GM23338 (cell line): ENCODE measurements at regions not wholly inside any gene's neighbourhood (a gene's known extent, or its start where the extent isn't known, plus 50 kb on each side); places are given as distances from the start of the nearest gene placed in this dataset.

Experiments used
- ATAC-seq: fragments of 200-7000 bp; cut with Tn5 transposase; 3 replicates; pipeline ENCODE4 v1.9.1; 2020
- DNase-seq: peaks from one replicate; pipeline ENCODE4 v3.0.0-alpha.2; 2015; ENCODE audit warnings: low spot score
- H2AFZ ChIP-seq: fragments of 200-600 bp; sonication (generic); 2 replicates; pipeline ENCODE4 v1.8.0; 2016; ENCODE audit warnings: antibody characterized with exemption, mild to moderate bottlenecking, moderate library complexity
- H3F3A ChIP-seq: fragments of 200-600 bp; sonication (generic); replicated peaks from 2 replicates; pipeline ENCODE4 v1.8.0; 2017; ENCODE audit warnings: antibody characterized with exemption, mixed run types, low read depth
- H3K27ac ChIP-seq: fragments of 200-600 bp; sonication (generic); 2 replicates; pipeline ENCODE4 v1.6.1; 2016; ENCODE audit warnings: low read depth
- H3K27me3 ChIP-seq: fragments of 200-600 bp; sonication (generic); 2 replicates; pipeline ENCODE4 v1.8.0; 2016; ENCODE audit warnings: mild to moderate bottlenecking, mixed run types, moderate library complexity; ENCODE audit not compliant: insufficient read depth
- H3K36me3 ChIP-seq: fragments of 200-600 bp; sonication (generic); 2 replicates; pipeline ENCODE4 v1.8.0; 2016; ENCODE audit warnings: mild to moderate bottlenecking; ENCODE audit not compliant: insufficient read depth
- H3K4me1 ChIP-seq: fragments of 200-600 bp; sonication (generic); 2 replicates; pipeline ENCODE4 v1.8.0; 2016; ENCODE audit warnings: mild to moderate bottlenecking, moderate library complexity; ENCODE audit not compliant: insufficient read depth
- H3K4me2 ChIP-seq: fragments of 200-600 bp; sonication (generic); 2 replicates; pipeline ENCODE4 v1.7.1; 2017; ENCODE audit warnings: mixed run types
- H3K4me3 ChIP-seq: fragments of 200-600 bp; sonication (generic); 2 replicates; pipeline ENCODE4 v1.6.1; 2016; ENCODE audit warnings: mixed run types
- H3K79me2 ChIP-seq: fragments of 200-600 bp; sonication (generic); replicated peaks from 2 replicates; pipeline ENCODE4 v1.8.0; 2017; ENCODE audit warnings: mild to moderate bottlenecking; ENCODE audit not compliant: insufficient read depth
- H3K9me2 ChIP-seq: fragments of 200-600 bp; sonication (generic); 2 replicates; pipeline ENCODE4 v1.8.0; 2017; ENCODE audit not compliant: insufficient read depth
- H4K20me1 ChIP-seq: fragments of 200-600 bp; sonication (generic); replicated peaks from 2 replicates; pipeline ENCODE4 v1.8.0; 2017; ENCODE audit warnings: mild to moderate bottlenecking; ENCODE audit not compliant: insufficient read depth
- H3K27ac Mint-ChIP-seq: 2 replicates; pipeline ENCODE4 v1.8.0; 2020; ENCODE audit warnings: inconsistent platforms, mild to moderate bottlenecking, moderate library complexity, mixed read lengths
- H3K27me3 Mint-ChIP-seq: 3 replicates; pipeline ENCODE4 v1.8.0; 2022; ENCODE audit warnings: low read depth, mild to moderate bottlenecking, moderate library complexity, mixed read lengths, inconsistent platforms; ENCODE audit not compliant: insufficient read depth, poor library complexity
- H3K36me3 Mint-ChIP-seq: 3 replicates; pipeline ENCODE4 v1.8.0; 2021; ENCODE audit warnings: low read depth, mild to moderate bottlenecking, inconsistent platforms, moderate library complexity, mixed read lengths
- H3K4me1 Mint-ChIP-seq: 3 replicates; pipeline ENCODE4 v1.8.0; 2020; ENCODE audit warnings: mild to moderate bottlenecking, inconsistent platforms, mixed read lengths
- H3K4me3 Mint-ChIP-seq: 3 replicates; pipeline ENCODE4 v1.8.0; 2021; ENCODE audit warnings: moderate library complexity, mild to moderate bottlenecking, inconsistent platforms, mixed read lengths
- H3K9me3 Mint-ChIP-seq: 3 replicates; pipeline ENCODE4 v1.8.0; 2020; ENCODE audit warnings: moderate library complexity, mild to moderate bottlenecking, inconsistent platforms, mixed read lengths
- EZH2 ChIP-seq: fragments of 200-600 bp; sonication (generic); IDR thresholded peaks from one replicate; pipeline ENCODE4 v1.8.0; 2017; ENCODE audit warnings: antibody characterized with exemption, mild to moderate bottlenecking, low read depth; ENCODE audit not compliant: unreplicated experiment
- NANOG ChIP-seq: IDR thresholded peaks from 2 replicates; pipeline ENCODE4 v1.6.1; 2016; ENCODE audit warnings: antibody characterized with exemption, borderline replicate concordance
- STAT1 ChIP-seq: IDR thresholded peaks from one replicate; pipeline ENCODE4 v1.6.1; 2016; ENCODE audit warnings: antibody characterized with exemption; ENCODE audit not compliant: unreplicated experiment
- ZNF114 ChIP-seq: fragments of 250-450 bp; sonication (Bioruptor Pico); IDR thresholded peaks from 2 replicates; pipeline ENCODE4 v1.5.0; 2020; ENCODE audit warnings: mild to moderate bottlenecking, moderate library complexity
- ZNF462 ChIP-seq: fragments of 250-450 bp; sonication (Bioruptor Pico); IDR thresholded peaks from 2 replicates; pipeline ENCODE4 v1.5.0; 2020; ENCODE audit warnings: mild to moderate bottlenecking, moderate library complexity
- TF ChIP-seq, protein P1 (sequence below), 2 experiments: fragments of 200-600 bp in 1 of 2; sonication (generic) in 1 of 2; conservative IDR thresholded peaks; 2 replicates each; pipeline versions ENCODE4 v1.5.1 to v1.6.1; 2016 to 2017; ENCODE audit warnings: antibody characterized with exemption in 2 of 2, low read depth in 2 of 2, mild to moderate bottlenecking in 2 of 2, moderate library complexity in 1 of 2

GRCh38 chr9:79208791-79209396 lies 362.9 kb upstream of the TLE4 start (continued):
- no peak for TF ChIP-seq ZNF462

DNA sequence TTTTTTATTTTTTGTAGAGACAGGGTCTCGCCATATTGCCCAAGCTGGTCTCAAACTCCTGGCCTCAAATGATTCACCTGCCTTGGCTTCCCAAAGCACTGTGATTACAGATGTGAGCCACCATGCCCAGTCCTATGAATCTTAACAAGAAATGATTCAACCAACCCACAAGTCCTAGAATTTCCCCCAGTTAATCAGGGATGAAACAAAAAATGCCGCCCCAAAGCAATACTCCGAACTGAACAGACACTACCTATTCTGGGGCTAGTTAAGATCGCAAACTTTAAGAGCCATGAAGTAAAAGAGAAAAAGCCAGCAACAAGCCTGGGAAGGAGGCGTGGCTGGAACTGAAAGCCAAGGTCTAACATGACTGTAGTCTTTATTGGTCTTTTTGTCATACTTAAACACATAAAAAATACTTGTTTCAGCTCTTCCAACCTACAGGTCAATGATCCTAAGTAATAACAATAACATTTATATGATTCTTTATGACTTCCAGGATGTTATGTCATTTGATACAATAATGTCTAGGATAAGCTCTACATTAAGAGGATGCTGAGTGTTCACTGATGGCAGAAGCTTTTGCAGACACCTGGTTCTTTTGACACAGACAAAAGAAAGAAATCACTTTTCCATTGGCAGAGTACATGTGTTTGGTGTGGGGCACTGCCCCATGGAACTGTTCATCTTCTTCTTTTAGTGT lies 361.1 kb upstream of the TLE4 start:
- H3K27ac Mint-ChIP-seq, result no peak overlapping the region

More for the DNA sequence above, 361.1 kb upstream of the TLE4 start:
- no peaks in the 10 kb centered on the region for H3K79me2 ChIP-seq
- H3K9me2 ChIP-seq, result 0 out of 2 replicates have a peak, but pooled peaks cover 3% of the 10 kb centered on the region
- no peak overlapping the region for H3K4me3 ChIP-seq
- Mint-ChIP-seq H3K4me3 (no peak overlapping the region), H3K4me1 (peaks cover 19% of the 10 kb centered on the region), H3K9me3 (no peaks in the 10 kb centered on the region), H3K27me3 (no peaks in the 10 kb centered on the region), H3K36me3 (no peaks in the 10 kb centered on the region)
- H3K4me1 ChIP-seq, result peaks cover 22% of the 10 kb centered on the region
- no peak overlapping the region for H2AFZ ChIP-seq
- H3K27me3 ChIP-seq, result no peaks in the 10 kb centered on the region
- H3K4me2 ChIP-seq, result no peak overlapping the region
- DNase-seq, result no peak
- no peak for ATAC-seq
- no peak for TF ChIP-seq STAT1
- TF ChIP-seq NANOG, result no peak
- TF ChIP-seq ZNF114, result no peak
- TF ChIP-seq EZH2, result no peak
- TF ChIP-seq, protein P1, sequence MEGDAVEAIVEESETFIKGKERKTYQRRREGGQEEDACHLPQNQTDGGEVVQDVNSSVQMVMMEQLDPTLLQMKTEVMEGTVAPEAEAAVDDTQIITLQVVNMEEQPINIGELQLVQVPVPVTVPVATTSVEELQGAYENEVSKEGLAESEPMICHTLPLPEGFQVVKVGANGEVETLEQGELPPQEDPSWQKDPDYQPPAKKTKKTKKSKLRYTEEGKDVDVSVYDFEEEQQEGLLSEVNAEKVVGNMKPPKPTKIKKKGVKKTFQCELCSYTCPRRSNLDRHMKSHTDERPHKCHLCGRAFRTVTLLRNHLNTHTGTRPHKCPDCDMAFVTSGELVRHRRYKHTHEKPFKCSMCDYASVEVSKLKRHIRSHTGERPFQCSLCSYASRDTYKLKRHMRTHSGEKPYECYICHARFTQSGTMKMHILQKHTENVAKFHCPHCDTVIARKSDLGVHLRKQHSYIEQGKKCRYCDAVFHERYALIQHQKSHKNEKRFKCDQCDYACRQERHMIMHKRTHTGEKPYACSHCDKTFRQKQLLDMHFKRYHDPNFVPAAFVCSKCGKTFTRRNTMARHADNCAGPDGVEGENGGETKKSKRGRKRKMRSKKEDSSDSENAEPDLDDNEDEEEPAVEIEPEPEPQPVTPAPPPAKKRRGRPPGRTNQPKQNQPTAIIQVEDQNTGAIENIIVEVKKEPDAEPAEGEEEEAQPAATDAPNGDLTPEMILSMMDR (conservative IDR thresholded peaks at IDR 0.05; ENCODE audit: low read depth in 2 of 2), result no peak
- no peaks in the 10 kb centered on the region for H4K20me1 ChIP-seq
- H3K27ac ChIP-seq, result no peak overlapping the region
- H3K36me3 ChIP-seq, result no peaks in the 10 kb centered on the region
- H3F3A ChIP-seq, result no peaks in the 10 kb centered on the region
